ENCODE measurements at regions not wholly inside any gene's neighbourhood (a gene's known extent, or its start where the extent isn't known, plus 50 kb on each side); places are given as distances from the start of the nearest gene placed in this dataset.
"Not testable (repeated sequence)": the region's sequence is repeated elsewhere in the genome, so short reads cannot be mapped to it uniquely, and the experiment has no call there.

DNA sequence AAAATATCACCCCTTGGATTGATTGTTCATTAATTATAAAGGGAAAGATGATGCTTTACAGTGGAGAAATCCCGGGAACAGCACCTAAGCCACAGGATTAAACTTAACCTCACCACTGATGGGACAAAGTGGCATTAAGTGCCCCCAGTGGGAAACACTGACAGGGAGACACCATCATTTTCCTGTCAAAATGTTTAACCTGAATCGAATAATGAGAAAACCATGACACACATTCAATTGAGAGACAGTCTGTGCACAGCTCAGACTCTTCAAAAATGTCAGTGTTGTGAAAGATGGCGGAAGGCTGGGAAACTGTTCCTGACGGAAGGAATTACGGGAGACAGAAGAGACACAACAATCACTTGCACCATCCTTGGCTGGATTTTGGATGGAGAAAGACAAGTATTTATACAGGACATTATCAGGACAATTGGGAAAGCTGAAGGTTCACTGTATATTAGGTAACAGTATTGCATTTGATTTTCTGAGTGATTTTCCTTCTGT is 111.8 kb upstream of the ASB18 start:
- no peak for DNase-seq (ENCODE audit: low read depth in 2 of 2)

DNA sequence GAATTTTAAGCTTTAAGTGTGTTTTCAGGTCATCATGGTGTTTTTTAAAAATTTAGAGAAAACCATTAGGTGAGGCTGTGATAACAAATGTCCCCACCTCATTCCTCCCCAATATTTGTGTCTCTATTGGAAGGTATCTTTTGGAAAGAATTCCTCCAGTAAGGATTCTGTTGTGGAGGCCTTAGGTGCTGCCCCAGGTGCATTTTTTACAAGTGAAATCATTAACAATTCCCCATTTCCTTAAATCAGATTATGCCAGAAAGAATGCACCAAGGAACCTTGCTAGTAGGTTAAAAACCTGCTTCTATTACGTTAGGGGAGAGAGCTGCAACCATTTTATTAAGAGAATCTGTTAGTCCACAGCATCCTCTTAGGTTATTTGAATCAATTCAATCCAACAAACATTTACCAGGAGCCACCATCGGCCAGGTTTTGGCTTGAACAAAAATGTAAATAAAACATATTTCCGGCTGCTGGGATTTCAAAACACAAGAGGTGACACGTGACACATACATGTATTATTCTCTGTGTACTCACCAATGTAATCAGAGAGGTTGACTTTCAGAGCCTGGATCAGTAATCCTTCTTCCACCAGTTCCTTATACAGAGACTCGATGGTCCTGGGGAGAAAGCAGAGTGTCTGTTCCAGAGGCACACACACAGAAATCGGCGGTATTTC is 112.5 kb upstream of the ASB18 start:
- no peak for DNase-seq (ENCODE audit: low read depth in 2 of 2)

DNA sequence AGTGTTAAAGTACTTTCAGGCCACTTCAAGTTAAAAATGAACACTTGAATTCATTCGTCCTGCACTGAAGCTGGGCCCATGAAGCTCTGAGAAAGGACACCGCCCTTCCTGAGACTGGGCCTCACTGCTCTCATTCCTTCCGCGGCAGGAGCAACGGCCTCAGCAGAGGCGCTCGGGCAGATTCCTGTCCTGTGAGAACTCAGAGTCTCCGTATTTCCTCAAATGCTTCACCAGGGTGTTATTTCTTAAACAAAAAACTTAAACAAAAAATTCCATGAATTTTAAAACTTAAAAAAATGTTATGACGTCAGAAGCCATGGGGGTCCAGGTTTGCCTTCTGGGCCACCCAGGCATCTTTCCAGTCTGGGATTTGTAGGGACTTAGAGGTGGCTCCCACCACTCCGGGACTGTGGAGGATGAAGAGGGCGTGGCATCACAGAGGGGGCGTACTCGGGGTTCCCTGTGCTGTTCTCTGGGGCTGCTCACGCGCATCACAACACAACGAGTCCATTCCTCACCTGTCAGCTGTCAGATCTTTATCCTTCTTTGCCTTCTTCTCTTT is 115.9 kb upstream of the ASB18 start:
- DNase-seq (ENCODE audit: low read depth in 2 of 2), result no peak

DNA sequence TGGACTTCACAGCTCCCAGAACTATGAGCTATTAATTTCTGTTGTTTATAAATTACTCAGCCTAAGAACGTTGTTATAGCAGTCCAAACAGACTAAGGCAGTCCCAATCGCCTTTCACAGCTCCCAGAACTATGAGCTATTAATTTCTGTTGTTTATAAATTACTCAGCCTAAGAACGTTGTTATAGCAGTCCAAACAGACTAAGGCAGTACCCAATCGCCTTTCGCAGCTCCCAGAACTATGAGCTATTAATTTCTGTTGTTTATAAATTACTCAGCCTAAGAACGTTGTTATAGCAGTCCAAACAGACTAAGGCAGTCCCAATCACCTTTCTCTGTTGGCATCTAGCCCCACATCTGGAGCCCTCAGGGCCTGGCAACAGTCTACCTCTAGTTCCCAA is 117.0 kb upstream of the ASB18 start:
- not testable (repeated sequence) for DNase-seq (ENCODE audit: low read depth in 2 of 2)

DNA sequence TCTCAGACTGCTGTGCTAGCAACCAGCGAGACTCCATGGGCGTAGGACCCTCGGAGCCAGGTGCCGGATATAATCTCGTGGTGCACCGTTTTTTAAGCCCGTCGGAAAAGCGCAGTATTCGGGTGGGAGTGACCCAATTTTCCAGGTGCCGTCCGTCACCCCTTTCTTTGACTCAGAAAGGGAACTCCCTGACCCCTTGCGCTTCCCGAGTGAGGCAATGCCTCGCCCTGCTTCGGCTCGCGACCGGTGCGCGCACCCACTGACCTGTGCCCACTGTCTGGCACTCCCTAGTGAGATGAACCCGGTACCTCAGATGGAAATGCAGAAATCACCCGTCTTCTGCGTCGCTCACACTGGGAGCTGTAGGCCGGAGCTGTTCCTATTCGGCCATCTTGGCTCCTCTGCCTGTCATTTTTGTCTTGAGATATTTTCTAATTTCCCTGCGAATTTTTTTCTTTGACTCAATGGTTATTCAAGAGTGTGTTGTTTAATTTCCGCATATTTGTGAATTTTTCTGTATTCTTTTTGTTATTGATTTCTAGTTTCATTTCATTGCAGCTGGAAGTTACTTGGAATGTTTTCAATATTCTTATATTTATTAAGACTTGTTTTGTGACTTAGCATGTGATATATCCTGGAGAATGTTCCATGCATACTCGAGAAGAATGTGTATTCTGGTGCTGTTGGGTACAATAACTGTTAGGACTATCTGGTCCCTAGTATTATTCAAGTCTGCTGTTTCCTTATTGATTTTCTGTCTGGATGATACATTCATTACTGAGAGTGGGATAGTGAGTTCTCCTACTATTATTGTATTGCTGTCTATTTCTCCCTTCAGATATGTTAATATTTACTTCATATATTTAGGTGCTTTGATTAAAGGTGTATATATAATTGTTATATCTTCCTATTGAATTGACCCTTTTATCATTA is 125.3 kb upstream of the ASB18 start:
- DNase-seq (ENCODE audit: low read depth in 2 of 2), result not testable (repeated sequence)

DNA sequence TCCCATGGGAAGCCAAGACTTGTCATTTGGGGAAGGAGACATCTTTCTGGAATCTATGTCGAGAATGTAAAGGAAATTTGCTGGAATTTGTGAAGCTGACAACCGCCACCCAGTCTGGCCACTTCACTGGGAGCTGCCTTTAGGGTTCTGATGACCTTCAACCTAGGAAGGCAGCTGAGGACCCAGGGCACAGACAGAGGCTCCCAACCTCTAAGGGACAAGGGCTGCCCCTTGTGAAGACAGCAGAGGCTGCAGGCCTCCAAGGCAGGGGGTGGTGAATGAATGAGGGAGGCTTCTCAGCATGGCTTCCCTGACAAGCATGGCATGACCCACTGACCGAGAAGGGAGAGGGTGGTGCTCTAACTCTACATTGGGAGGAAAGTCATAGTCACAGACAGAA is 128.9 kb upstream of the ASB18 start:
- no peak for DNase-seq (ENCODE audit: low read depth in 2 of 2)

DNA sequence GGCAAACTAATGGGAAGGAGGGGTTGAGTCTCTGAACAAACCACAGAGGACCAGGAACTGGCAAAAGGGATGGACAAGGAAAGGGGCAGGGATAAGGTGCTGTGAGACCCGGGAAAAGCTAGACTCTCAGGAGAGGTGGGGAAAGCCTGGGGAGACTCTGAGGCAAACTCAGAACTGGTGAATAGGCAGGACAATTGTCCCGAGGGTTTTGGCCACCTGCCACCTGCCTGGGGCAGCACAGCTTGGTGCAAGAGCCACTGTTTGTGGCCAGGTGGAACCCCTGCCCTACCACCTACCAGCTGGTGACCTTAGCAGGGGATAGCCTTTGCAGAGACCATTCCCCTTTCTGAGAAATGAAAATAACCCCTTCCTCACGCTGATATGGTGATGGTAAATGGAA is 129.4 kb upstream of the ASB18 start:
- DNase-seq (ENCODE audit: low read depth in 2 of 2), result no peak

DNA sequence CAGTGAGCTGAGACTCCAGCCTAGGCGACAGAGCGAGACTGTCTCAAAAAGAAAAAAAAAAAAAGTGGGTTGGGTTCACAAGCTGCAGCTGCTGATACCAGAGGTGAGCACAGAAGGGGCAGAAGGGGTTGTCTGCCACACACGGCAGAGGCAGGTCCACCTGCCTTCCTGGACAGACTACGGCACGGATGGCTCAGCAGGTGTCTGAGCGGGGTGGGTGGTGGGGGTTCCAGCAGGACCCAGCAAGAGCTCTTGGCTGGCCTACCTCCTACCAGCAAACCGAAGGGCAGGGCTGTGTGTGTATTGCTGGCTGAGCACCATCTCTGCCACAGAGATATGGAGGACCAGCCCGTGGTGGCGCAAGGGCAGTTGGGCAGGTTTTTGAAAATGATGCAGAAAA is 130.4 kb upstream of the ASB18 start:
- DNase-seq (ENCODE audit: low read depth in 2 of 2), result no peak

DNA sequence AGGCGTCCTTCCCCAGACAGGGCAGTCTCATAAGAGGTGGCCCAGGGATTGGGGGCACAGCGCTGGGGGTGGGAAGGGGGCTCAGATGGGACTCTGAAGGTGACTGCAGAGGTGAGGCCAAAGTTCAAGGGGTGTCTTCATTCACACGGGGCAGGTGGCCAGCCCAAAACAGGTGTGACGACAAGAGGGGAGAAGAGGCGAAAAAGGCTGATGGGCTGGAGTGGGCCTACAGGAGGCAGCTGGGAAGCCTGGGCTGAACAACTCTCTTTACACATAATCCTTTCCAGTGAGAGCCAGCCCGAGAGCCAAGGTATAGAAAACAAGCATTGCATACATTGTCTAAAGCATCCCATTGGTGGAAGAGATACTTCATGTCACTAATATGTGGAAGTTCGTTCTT is 130.9 kb upstream of the ASB18 start:
- DNase-seq (ENCODE audit: low read depth in 2 of 2), result no peak

DNA sequence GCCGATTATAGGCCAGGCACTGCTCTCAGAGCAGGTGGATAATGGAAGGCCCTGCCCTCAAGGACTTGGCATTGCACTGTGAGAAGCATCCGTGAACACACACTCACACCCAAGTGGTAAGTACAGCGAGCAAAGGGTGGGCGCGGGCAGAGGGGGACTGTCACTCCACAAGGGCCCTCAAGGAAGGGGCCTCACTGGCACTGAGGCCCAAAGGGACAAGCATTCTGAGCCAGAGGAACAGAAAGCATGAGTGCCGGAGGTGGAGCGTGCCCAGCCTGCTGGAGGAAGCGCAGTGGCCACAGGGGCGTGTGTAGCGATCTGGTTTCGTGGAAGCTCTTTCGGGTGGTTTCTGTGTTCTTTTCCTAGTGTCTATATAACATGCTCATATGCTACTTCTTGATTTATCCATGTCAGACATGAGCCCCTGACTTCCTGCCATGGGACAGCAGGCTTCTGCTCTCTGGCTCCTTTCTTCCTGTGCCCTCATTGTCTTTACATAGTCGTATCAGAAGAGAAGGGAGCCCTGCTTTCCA is 132.7 kb upstream of the ASB18 start:
- DNase-seq (ENCODE audit: low read depth in 2 of 2), result no peak

DNA sequence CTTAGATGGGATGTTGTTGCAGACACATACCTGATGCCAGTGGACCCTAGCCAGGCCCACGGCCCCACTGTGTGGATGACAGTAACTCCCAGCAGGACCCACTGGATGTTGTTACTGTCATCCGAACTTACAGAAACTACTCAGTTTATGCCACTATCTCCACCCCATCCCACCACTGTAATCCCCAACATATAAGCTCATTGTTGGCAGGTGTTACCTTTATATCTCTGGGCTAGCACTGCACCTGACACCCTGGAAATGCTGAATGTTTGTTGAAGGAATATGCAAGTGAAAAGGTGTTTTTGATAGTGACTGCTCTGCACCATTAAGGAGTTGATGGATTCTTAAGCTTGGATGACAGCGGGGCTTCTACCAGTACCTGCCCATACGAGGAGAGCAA is 133.5 kb upstream of the ASB18 start:
- no peak for DNase-seq (ENCODE audit: low read depth in 2 of 2)

DNA sequence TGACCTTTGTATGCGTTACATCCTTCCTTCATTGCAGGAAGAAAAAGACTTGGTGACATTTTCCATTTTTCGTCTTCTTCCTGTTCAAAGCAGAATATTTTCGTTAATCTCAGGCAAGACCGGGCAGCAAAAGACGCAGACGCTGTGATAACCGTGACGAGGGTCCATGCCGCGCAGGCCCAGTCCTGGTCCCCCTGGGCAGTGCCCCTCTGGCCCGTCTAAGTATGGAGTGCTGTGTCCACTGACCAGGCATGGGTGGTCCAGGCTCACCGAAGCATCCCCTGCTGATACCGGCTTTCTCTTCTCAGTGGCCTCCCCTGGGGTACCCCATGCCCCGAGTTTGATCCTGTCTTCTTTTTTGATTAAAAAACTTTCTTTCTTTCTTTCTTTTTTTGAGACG is 135.2 kb upstream of the ASB18 start:
- no peak for DNase-seq (ENCODE audit: low read depth in 2 of 2)

DNA sequence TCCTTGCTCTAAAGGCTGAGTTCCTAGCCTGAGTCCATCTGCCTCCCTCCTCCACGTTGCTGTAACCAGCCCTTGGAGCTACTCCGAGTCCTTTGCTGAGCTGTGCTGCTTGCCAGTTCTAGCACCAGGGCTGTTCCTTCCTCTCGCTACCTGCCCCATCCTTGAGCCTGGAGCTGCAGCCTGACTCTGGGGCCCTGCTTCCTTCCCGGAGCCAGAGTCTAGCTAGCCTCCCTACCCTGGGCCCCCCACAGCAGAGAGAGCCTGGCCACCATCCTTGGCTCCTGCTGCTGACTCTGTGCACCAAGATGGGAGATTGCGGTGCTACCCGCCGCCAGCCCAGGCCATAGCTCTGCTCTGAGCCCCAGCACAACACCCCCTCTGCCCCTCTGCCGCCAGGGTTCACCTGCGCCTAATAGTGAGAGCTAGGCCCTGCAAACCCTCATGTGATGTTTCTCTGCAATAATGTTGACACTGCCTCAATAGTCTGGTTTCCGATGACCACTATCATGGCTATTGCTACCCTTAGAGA is 135.9 kb upstream of the ASB18 start:
- DNase-seq (ENCODE audit: low read depth in 2 of 2), result no peak

DNA sequence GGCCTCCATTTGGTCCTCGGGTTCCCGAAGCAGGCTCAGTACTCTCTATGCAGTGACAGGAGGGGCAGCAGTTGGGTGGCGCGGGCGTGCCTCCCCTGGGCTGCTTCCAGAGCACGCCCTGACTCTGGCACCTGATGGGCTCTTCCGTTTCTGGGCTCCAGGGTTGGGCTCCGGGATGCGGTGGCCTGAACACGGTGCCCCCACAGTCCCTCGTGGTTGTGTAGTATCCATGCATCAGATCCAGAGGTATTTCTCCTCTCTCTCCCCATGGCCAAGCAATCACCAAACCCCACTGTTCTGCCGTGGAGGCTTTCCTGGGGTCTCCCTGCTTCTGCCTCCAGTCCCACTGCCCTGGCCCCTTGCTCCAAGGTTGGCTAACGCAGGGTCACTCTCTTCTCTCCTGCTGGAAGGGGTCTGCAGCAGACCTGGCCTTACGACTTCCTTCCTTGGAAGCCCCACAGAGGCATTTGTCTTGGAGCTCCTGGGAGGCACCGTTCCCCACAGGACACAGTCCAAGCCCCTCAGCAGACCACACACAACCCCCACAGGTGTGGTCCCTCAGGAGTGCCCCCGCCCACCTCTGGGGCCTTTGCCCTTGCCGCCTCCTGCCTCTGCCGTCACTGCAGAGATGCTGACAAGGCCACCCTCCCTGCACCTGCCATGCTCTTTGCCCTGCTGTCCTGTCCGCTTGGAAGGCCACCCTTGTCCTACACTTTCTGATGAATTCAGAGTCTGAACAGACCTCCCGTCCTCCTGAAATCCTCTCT is 136.6 kb upstream of the ASB18 start:
- DNase-seq (ENCODE audit: low read depth in 2 of 2), result no peak

DNA sequence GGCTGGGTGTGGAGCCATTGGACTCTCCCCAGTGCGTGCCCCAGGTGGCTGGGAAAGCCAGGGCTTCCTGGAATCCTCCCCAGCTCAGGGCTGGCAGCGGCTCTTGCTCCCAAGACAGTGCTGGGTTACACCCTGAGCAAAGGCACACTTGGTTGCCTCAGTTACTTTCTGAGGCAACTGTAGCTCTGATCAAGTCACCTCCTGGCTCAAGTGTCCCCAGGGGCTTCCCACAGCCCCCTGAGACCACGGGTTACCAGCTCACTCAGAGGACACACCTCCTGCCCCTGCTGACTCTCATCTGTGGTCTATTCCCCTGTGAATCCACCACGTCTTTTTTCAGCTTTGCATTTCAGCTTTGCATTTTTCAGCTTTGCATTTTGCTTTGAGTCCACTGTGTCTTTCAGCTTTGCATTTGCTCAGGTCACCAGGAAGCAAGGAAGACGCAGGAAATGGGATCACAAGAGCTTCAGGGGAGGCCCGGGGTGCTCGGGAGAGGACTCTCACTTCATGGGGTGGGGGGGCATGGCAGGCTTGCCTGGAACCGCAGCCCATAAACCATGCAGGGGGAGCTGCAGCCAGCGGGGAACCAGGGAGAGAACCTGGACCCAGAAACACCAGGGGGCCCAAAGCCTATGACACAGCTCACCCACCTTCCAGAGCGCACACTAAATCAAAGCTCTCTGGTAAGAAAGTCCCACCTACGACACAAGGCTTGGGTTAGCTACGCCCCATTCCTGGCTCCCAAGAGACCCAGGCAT is 138.0 kb upstream of the ASB18 start:
- no peak for DNase-seq (ENCODE audit: low read depth in 2 of 2)

DNA sequence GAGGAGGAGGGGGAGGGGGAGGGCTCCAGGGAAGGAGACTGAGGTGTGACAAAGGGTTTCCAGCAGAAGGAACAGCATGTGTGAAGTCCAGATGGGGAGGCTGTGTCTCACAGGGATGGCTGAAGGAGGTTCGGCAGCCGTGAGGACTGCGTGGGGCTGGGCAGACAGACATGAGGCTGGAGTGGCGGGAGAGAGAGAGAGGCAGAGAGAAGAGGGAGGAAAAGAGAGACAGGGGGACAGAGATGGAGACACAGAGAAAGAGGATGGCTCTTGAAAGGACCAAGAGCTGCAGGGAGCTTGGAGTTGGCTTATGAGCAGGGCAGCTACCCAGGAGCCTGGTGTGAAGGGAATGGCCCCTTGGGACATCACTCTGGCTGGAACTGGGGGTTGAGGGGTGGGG is 138.9 kb upstream of the ASB18 start:
- no peak for DNase-seq (ENCODE audit: low read depth in 2 of 2)

DNA sequence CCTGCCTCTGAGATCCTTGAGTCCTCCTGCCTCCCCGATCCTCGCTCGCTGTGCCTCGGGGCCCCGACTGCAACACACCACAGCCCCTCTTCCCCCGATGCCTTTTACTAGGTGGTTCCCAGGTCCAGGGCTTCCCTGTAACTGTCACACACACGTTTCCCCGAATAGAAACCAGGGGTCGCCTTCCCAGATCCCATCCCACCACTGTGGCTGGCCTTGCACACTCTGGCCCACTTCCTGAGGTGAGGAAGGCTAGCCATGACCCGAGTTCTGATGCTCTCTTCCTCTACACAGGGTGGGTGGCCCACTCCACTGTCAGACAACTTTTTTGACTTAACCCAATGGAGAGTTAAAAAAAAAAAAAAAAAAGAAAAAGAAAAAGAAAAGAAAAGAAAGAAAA is 139.6 kb upstream of the ASB18 start:
- no peak for DNase-seq (ENCODE audit: low read depth in 2 of 2)

DNA sequence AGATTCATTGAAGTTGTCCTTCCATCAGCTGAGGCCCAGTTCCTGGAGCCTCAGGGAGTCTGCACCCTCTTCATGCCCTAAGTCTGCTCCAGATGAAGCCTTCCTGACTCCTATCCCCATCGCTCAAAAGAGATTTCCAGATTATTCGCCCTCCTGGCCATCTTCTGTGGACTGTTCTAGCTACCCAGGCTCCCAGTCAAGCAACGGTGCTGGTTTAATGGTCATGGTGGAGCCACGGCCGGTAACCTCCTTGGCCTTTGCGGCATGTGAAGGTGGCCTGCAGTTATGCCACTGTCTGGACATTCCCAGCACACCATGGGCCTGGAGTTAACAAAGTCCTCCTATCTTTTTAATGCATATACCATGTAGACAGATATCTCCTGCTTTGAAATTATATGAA is 140.1 kb upstream of the ASB18 start:
- no peak for DNase-seq (ENCODE audit: low read depth in 2 of 2)

DNA sequence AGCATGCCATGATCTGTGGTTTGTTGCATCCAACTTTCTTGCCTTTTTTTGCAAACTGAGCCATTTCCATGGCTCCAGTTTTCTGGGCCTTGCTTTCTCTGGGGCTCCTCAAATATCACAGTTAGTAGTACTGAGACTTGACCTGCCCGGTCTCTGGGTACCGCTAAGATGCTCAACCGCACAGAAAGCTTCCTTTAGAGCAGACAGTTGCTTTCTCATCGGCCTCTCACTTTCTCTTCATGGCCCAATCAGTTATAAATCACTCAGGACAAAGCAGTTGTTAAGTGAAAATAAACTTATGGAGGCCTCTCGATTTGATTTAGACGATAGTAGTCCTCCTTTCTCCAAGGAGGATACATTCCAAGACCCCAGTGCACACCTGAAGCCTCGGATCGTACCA is 141.2 kb upstream of the ASB18 start:
- DNase-seq (ENCODE audit: low read depth in 2 of 2), result no peak

DNA sequence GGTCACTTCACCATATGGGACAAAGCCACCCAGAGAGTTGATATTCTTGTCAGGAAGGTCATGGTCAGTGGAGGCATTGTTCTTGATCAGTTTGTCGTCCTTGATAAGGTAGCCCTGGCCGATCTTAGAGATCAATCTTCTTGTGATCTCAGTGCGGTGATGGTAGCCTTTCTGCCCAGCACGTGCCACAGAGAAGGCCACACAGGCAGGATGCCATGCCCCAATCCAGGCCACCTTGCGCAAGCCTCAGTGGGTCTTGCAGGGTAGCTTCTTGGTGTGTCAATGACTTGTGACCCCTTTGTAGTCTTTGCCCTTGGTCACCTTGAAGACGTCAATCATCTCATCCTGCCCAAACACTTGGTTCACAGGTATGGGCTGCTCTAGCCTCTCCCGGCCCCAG is 143.9 kb upstream of the ASB18 start:
- DNase-seq (ENCODE audit: low read depth in 2 of 2), result no peak

DNA sequence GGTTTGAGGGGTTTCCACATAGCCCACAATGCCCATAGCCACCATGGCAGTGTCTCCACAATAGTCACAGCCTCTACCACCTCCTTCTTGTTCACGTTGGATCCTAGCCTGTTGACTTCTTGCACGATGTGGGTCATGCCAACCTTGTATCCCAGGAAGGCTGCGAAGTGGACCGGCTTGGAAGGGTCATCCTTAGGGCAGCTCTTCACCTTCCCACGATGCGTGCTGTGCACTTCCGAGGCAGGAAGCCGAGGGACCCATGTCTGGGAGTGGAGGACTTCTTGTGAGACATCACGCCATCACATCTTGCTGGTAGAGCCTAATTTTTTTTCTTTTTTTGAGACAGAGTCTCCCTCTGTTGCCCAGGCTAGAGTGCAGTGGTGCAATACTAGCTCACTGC is 144.6 kb upstream of the ASB18 start:
- no peak for DNase-seq (ENCODE audit: low read depth in 2 of 2)

Data from stimulated activated CD8-positive, alpha-beta memory T cell treated with anti-CD3 and anti-CD28 coated beads, Interleukin-15, amount 100 ng/mL, for 4 hours (primary cell).